Liver (tissue), 3 donors: ENCODE measurements at regions not wholly inside any gene's neighbourhood (a gene's known extent, or its start where the extent isn't known, plus 50 kb on each side); places are given as distances from the start of the nearest gene placed in this dataset.

Experiments
- EGR1 ChIP-seq, 2 donors: IDR thresholded peaks; 2 replicates each; pipeline ENCODE4 v1.6.1; 2016 to 2018; ENCODE audit warnings: antibody characterized with exemption in 2 of 2, low read depth in 2 of 2
- NR2F2 ChIP-seq: IDR thresholded peaks from 2 replicates; pipeline ENCODE4 v1.6.1; 2016; ENCODE audit warnings: antibody characterized with exemption
- RAD21 ChIP-seq, 2 donors: IDR thresholded peaks; 2 replicates each; pipeline ENCODE4 v1.6.1; 2016; ENCODE audit warnings: antibody characterized with exemption in 2 of 2, mild to moderate bottlenecking in 2 of 2
- RXRA ChIP-seq, 2 donors: IDR thresholded peaks; 2 replicates each; pipeline ENCODE4 v1.6.1; 2017 to 2018; ENCODE audit warnings: antibody characterized with exemption in 2 of 2, mild to moderate bottlenecking in 1 of 2
- YY1 ChIP-seq: IDR thresholded peaks from 2 replicates; pipeline ENCODE4 v1.6.1; 2016; ENCODE audit warnings: antibody characterized with exemption, mild to moderate bottlenecking
- TF ChIP-seq, protein P1 (sequence below): fragments of 150-350 bp; IDR thresholded peaks from 2 replicates; pipeline ENCODE4 v1.5.1; 2017; ENCODE audit warnings: improper control_type of control experiment, low read depth, low read length; ENCODE audit not compliant: missing input control
- TF ChIP-seq, protein P2 (sequence below): IDR thresholded peaks from 2 replicates; pipeline ENCODE4 v1.6.1; 2016; ENCODE audit warnings: antibody characterized with exemption, mild to moderate bottlenecking
- TF ChIP-seq, protein P3 (sequence below): IDR thresholded peaks from 2 replicates; pipeline ENCODE4 v1.6.1; 2016; ENCODE audit warnings: antibody characterized with exemption
- donor health status: healthy.
- donor health status: healthy.

DNA sequence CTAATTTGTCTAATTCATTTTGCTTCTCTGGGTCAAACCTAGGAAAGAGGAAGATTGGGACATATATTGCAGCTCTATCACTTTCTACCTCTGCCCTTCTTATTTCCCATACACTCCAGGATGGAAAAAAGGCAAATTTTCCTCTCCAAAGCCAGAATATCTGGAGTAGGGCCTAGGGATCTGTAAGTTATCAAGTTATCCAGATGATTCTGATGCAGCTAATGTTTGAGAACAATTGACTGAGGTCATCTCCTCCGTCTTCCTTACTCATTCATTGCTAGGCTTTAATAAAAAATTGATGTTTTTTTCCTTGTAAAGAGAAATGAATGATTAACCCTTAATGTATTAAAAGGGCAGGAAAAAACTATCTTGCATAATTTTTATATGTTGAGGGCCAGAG lies 211.9 kb upstream of the GLI3 start:
- TF ChIP-seq NR2F2 (no peak), EGR1 (IDR thresholded peaks at IDR 0.05; ENCODE audit: low read depth in 2 of 2) (no peak), YY1 (no peak), RXRA (IDR thresholded peaks at IDR 0.05) (no peak), RAD21 (IDR thresholded peaks at IDR 0.05) (no peak)
- TF ChIP-seq, protein P1, sequence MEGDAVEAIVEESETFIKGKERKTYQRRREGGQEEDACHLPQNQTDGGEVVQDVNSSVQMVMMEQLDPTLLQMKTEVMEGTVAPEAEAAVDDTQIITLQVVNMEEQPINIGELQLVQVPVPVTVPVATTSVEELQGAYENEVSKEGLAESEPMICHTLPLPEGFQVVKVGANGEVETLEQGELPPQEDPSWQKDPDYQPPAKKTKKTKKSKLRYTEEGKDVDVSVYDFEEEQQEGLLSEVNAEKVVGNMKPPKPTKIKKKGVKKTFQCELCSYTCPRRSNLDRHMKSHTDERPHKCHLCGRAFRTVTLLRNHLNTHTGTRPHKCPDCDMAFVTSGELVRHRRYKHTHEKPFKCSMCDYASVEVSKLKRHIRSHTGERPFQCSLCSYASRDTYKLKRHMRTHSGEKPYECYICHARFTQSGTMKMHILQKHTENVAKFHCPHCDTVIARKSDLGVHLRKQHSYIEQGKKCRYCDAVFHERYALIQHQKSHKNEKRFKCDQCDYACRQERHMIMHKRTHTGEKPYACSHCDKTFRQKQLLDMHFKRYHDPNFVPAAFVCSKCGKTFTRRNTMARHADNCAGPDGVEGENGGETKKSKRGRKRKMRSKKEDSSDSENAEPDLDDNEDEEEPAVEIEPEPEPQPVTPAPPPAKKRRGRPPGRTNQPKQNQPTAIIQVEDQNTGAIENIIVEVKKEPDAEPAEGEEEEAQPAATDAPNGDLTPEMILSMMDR = no peak
- TF ChIP-seq, protein P2, sequence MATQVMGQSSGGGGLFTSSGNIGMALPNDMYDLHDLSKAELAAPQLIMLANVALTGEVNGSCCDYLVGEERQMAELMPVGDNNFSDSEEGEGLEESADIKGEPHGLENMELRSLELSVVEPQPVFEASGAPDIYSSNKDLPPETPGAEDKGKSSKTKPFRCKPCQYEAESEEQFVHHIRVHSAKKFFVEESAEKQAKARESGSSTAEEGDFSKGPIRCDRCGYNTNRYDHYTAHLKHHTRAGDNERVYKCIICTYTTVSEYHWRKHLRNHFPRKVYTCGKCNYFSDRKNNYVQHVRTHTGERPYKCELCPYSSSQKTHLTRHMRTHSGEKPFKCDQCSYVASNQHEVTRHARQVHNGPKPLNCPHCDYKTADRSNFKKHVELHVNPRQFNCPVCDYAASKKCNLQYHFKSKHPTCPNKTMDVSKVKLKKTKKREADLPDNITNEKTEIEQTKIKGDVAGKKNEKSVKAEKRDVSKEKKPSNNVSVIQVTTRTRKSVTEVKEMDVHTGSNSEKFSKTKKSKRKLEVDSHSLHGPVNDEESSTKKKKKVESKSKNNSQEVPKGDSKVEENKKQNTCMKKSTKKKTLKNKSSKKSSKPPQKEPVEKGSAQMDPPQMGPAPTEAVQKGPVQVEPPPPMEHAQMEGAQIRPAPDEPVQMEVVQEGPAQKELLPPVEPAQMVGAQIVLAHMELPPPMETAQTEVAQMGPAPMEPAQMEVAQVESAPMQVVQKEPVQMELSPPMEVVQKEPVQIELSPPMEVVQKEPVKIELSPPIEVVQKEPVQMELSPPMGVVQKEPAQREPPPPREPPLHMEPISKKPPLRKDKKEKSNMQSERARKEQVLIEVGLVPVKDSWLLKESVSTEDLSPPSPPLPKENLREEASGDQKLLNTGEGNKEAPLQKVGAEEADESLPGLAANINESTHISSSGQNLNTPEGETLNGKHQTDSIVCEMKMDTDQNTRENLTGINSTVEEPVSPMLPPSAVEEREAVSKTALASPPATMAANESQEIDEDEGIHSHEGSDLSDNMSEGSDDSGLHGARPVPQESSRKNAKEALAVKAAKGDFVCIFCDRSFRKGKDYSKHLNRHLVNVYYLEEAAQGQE = no peak
- TF ChIP-seq, protein P3, sequence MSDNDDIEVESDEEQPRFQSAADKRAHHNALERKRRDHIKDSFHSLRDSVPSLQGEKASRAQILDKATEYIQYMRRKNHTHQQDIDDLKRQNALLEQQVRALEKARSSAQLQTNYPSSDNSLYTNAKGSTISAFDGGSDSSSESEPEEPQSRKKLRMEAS = no peak
